ENCODE measurements at regions not wholly inside any gene's neighbourhood (a gene's known extent, or its start where the extent isn't known, plus 50 kb on each side); places are given as distances from the start of the nearest gene placed in this dataset.
A peak's percentile ranks its signal among the peaks of the same experiment; 100 is the strongest.

GRCh38 chr13:97809576-97809975, 143.9 kb upstream of the IPO5 start:
- no peak for DNase-seq

GRCh38 chr13:97810152-97810551, 143.3 kb upstream of the IPO5 start:
- DNase-seq = no peak

GRCh38 chr13:97822377-97822776, 131.1 kb upstream of the IPO5 start:
- DNase-seq = no peak

GRCh38 chr13:97826421-97827012, 127.0 kb upstream of the IPO5 start:
- DNase-seq = no peak

GRCh38 chr13:97834250-97834649, 119.2 kb upstream of the IPO5 start:
- no peak for DNase-seq

GRCh38 chr13:97843189-97843588, 110.3 kb upstream of the IPO5 start:
- no peak for DNase-seq

GRCh38 chr13:97844151-97844550, 109.3 kb upstream of the IPO5 start:
- DNase-seq = no peak

GRCh38 chr13:97848886-97849285, 104.6 kb upstream of the IPO5 start:
- DNase-seq = no peak

GRCh38 chr13:97849305-97849704, 104.2 kb upstream of the IPO5 start:
- DNase-seq = no peak

GRCh38 chr13:97851269-97851668, 102.2 kb upstream of the IPO5 start:
- no peak for DNase-seq

GRCh38 chr13:97852181-97852874, 101.1 kb upstream of the IPO5 start:
- DNase-seq = no peak

- no peak for DNase-seq
Observed at GRCh38 chr13:97853550-97853949, 99.9 kb upstream of the IPO5 start.

GRCh38 chr13:97855570-97856303, 97.7 kb upstream of the IPO5 start:
- peak; percentile 65 for DNase-seq

GRCh38 chr13:97856304-97856675, 97.2 kb upstream of the IPO5 start:
- no peak for DNase-seq

- DNase-seq = no peak
Observed at GRCh38 chr13:97858161-97858560, 95.3 kb upstream of the IPO5 start.

- DNase-seq = no peak
Observed at GRCh38 chr13:97866346-97866745, 87.1 kb upstream of the IPO5 start.

GRCh38 chr13:97866751-97867150, 86.7 kb upstream of the IPO5 start:
- DNase-seq = no peak

- no peak for DNase-seq
Observed at GRCh38 chr13:97873398-97873797, 80.1 kb upstream of the IPO5 start.

GRCh38 chr13:97875218-97875617, 78.3 kb upstream of the IPO5 start:
- no peak for DNase-seq

GRCh38 chr13:97875911-97876310, 77.6 kb upstream of the IPO5 start:
- DNase-seq = no peak

GRCh38 chr13:97878431-97879375, 74.8 kb upstream of the IPO5 start:
- DNase-seq = no peak

- peak; percentile 25 for DNase-seq
Observed at GRCh38 chr13:97879646-97880310, 73.7 kb upstream of the IPO5 start.

- no peak for DNase-seq
Observed at GRCh38 chr13:97880311-97880675, 73.2 kb upstream of the IPO5 start.

All from right hindlimb (tissue), 1 donor.